MG63 (cell line): ENCODE measurements at regions not wholly inside any gene's neighbourhood (a gene's known extent, or its start where the extent isn't known, plus 50 kb on each side); places are given as distances from the start of the nearest gene placed in this dataset.

Experiments
- DNase-seq: peaks from one replicate; pipeline ENCODE4 v3.0.0-alpha.2; 2020
- H3K27me3 ChIP-seq: fragments of 250-450 bp; sonication (Bioruptor Pico); 2 replicates; pipeline ENCODE4 v1.5.1; 2020; ENCODE audit warnings: mild to moderate bottlenecking, moderate library complexity
- H3K36me3 ChIP-seq: fragments of 250-450 bp; sonication (Bioruptor Pico); 2 replicates; pipeline ENCODE4 v1.5.1; 2020; ENCODE audit warnings: mild to moderate bottlenecking, moderate library complexity
- H3K4me3 ChIP-seq: fragments of 250-450 bp; sonication (Bioruptor Pico); 2 replicates; pipeline ENCODE4 v1.5.1; 2020; ENCODE audit warnings: mild to moderate bottlenecking, moderate library complexity
- H3K9me3 ChIP-seq: fragments of 250-450 bp; sonication (Bioruptor Pico); 2 replicates; pipeline ENCODE4 v1.5.1; 2020; ENCODE audit warnings: mild to moderate bottlenecking, moderate library complexity

- H3K9me3 ChIP-seq = no peaks in the 10 kb centered on the region; the same call in 1 of the 2 replicates
- H3K4me3 ChIP-seq = no peak overlapping the region
- no peak for DNase-seq
- H3K27me3 ChIP-seq = no peaks in the 10 kb centered on the region
- H3K36me3 ChIP-seq = no peaks in the 10 kb centered on the region
These were observed 95.9 kb upstream of the SPTBN1 start for GRCh38 chr2:54360055-54360792.

GRCh38 chr2:54364409-54364808 lies 91.7 kb upstream of the SPTBN1 start:
- H3K9me3 ChIP-seq = peaks cover 12% of the 10 kb centered on the region
- DNase-seq = no peak
- no peaks in the 10 kb centered on the region for H3K27me3 ChIP-seq
- H3K36me3 ChIP-seq = no peaks in the 10 kb centered on the region
- no peak overlapping the region for H3K4me3 ChIP-seq

- Histone ChIP-seq H3K27me3 (no peaks in the 10 kb centered on the region), H3K36me3 (no peaks in the 10 kb centered on the region), H3K4me3 (no peak overlapping the region), H3K9me3 (peaks cover 12% of the 10 kb centered on the region)
- no peak for DNase-seq
These were observed 90.5 kb upstream of the SPTBN1 start for GRCh38 chr2:54365661-54366060.

GRCh38 chr2:54366487-54367280 lies 89.4 kb upstream of the SPTBN1 start:
- DNase-seq = no peak

GRCh38 chr2:54370405-54371104 lies 85.6 kb upstream of the SPTBN1 start:
- H3K36me3 ChIP-seq = no peaks in the 10 kb centered on the region
- peaks cover 9% of the 10 kb centered on the region for H3K9me3 ChIP-seq
- H3K4me3 ChIP-seq = no peak overlapping the region
- no peaks in the 10 kb centered on the region; the same call in 1 of the 2 replicates for H3K27me3 ChIP-seq
- DNase-seq = no peak

More at GRCh38 chr2:54366487-54367280, 89.4 kb upstream of the SPTBN1 start:
- Histone ChIP-seq H3K27me3 (no peaks in the 10 kb centered on the region), H3K4me3 (no peak overlapping the region), H3K9me3 (peaks cover 12% of the 10 kb centered on the region), H3K36me3 (no peaks in the 10 kb centered on the region)

GRCh38 chr2:54371460-54372065 lies 84.6 kb upstream of the SPTBN1 start:
- H3K9me3 ChIP-seq = no peaks in the 10 kb centered on the region
- no peak overlapping the region for H3K4me3 ChIP-seq
- H3K27me3 ChIP-seq = no peaks in the 10 kb centered on the region; the same call in 1 of the 2 replicates
- no peak for DNase-seq
- no peaks in the 10 kb centered on the region for H3K36me3 ChIP-seq

GRCh38 chr2:54372361-54372760 lies 83.8 kb upstream of the SPTBN1 start:
- no peak overlapping the region for H3K4me3 ChIP-seq
- H3K36me3 ChIP-seq = no peaks in the 10 kb centered on the region
- no peak for DNase-seq
- no peaks in the 10 kb centered on the region; the same call in 1 of the 2 replicates for H3K27me3 ChIP-seq
- no peaks in the 10 kb centered on the region for H3K9me3 ChIP-seq

- Histone ChIP-seq H3K27me3 (no peaks in the 10 kb centered on the region; the same call in 1 of the 2 replicates), H3K36me3 (no peaks in the 10 kb centered on the region), H3K9me3 (no peaks in the 10 kb centered on the region), H3K4me3 (no peak overlapping the region)
- DNase-seq = no peak
These were observed 82.3 kb upstream of the SPTBN1 start for GRCh38 chr2:54373855-54374254.

GRCh38 chr2:54374591-54375364 lies 81.3 kb upstream of the SPTBN1 start:
- no peak for DNase-seq
- Histone ChIP-seq H3K4me3 (no peak overlapping the region), H3K36me3 (no peaks in the 10 kb centered on the region), H3K9me3 (no peaks in the 10 kb centered on the region), H3K27me3 (no peaks in the 10 kb centered on the region; the same call in 1 of the 2 replicates)

GRCh38 chr2:54377451-54377850 lies 78.7 kb upstream of the SPTBN1 start:
- DNase-seq = no peak
- Histone ChIP-seq H3K27me3 (no peaks in the 10 kb centered on the region; the same call in 1 of the 2 replicates), H3K36me3 (no peaks in the 10 kb centered on the region), H3K9me3 (no peaks in the 10 kb centered on the region), H3K4me3 (no peak overlapping the region)

- Histone ChIP-seq H3K36me3 (no peaks in the 10 kb centered on the region), H3K4me3 (no peak overlapping the region), H3K9me3 (no peaks in the 10 kb centered on the region), H3K27me3 (no peaks in the 10 kb centered on the region; the same call in 1 of the 2 replicates)
- no peak for DNase-seq
These were observed 78.1 kb upstream of the SPTBN1 start for GRCh38 chr2:54377901-54378493.

- no peak for DNase-seq
- H3K9me3 ChIP-seq = no peaks in the 10 kb centered on the region
- no peak overlapping the region for H3K4me3 ChIP-seq
- no peaks in the 10 kb centered on the region for H3K36me3 ChIP-seq
- H3K27me3 ChIP-seq = no peaks in the 10 kb centered on the region
These were observed 75.5 kb upstream of the SPTBN1 start for GRCh38 chr2:54380670-54381069.

- no peaks in the 10 kb centered on the region for H3K36me3 ChIP-seq
These were observed 74.8 kb upstream of the SPTBN1 start for GRCh38 chr2:54381293-54381692.

GRCh38 chr2:54382601-54383000 lies 73.5 kb upstream of the SPTBN1 start:
- no peaks in the 10 kb centered on the region for H3K9me3 ChIP-seq
- no peaks in the 10 kb centered on the region for H3K36me3 ChIP-seq
- DNase-seq = no peak
- no peaks in the 10 kb centered on the region for H3K27me3 ChIP-seq
- H3K4me3 ChIP-seq = no peak overlapping the region

More at GRCh38 chr2:54381293-54381692, 74.8 kb upstream of the SPTBN1 start:
- DNase-seq = no peak
- Histone ChIP-seq H3K4me3 (no peak overlapping the region), H3K27me3 (no peaks in the 10 kb centered on the region), H3K9me3 (no peaks in the 10 kb centered on the region)

GRCh38 chr2:54384301-54385203 lies 71.6 kb upstream of the SPTBN1 start:
- Histone ChIP-seq H3K27me3 (no peaks in the 10 kb centered on the region), H3K4me3 (no peak overlapping the region), H3K36me3 (no peaks in the 10 kb centered on the region), H3K9me3 (no peaks in the 10 kb centered on the region)
- no peak for DNase-seq
